BLaER1 treated with 17β-estradiol and CSF1 and Interleukin-3, amounts not matched to agents 10 nM and 100 nM (cell line): ENCODE measurements at regions not wholly inside any gene's neighbourhood (a gene's known extent, or its start where the extent isn't known, plus 50 kb on each side); places are given as distances from the start of the nearest gene placed in this dataset.

Experiments
- H3K27ac ChIP-seq, 11 experiments: shearing (Covaris generic); formaldehyde crosslinking; 2 replicates each; pipeline ENCODE4 v1.8.1; 2022
- H3K27me3 ChIP-seq, 11 experiments: shearing (Covaris generic); formaldehyde crosslinking; 2 replicates each; pipeline ENCODE4 v1.8.1; 2022
- H3K36me3 ChIP-seq, 11 experiments: shearing (Covaris generic); formaldehyde crosslinking; 2 replicates each; pipeline ENCODE4 v1.8.1; 2022
- H3K4me1 ChIP-seq, 10 experiments: shearing (Covaris generic); formaldehyde crosslinking; 2 replicates each; pipeline ENCODE4 v1.8.1; 2022
- H3K4me2 ChIP-seq, 11 experiments: shearing (Covaris generic); formaldehyde crosslinking; 2 replicates each; pipeline ENCODE4 v1.8.1; 2022
- H3K4me3 ChIP-seq, 10 experiments: shearing (Covaris generic); formaldehyde crosslinking; 2 replicates each; pipeline ENCODE4 v1.8.1; 2022
- H3K9ac ChIP-seq, 11 experiments: shearing (Covaris generic); formaldehyde crosslinking; 2 replicates each; pipeline ENCODE4 v1.8.1; 2022
- H3K9me3 ChIP-seq, 11 experiments: shearing (Covaris generic); formaldehyde crosslinking; replicated peaks in 1 of 11; 2 replicates each; pipeline ENCODE4 v1.8.1; 2022
- H4K20me1 ChIP-seq, 11 experiments: shearing (Covaris generic); formaldehyde crosslinking; 2 replicates each; pipeline ENCODE4 v1.8.1; 2022
- Cebpa-rat ChIP-seq, 11 experiments: shearing (Covaris generic); IDR thresholded peaks; 2 replicates each; pipeline ENCODE4 v1.8.1; 2022

DNA sequence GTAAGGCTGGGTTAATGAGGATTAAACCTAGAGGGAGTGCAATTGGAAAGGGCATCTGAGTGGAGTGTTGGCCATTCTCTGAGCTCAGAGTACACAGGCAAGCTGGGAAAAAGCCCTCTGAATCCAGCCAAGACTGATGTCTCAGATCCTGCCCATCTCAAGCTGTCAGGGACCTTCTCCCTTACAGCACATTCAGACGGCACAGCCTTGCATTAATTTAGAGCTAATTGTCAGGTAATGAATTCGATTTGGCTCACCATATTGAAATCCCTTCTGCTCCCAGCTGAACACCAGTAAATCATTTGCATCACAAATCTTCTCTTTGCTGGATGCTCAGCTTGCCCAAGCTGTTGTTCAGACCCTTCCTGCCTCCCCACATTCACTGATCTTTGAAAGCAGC is 399.3 kb upstream of the PODXL start:
- Histone ChIP-seq H3K4me3 (no peak overlapping the region), H3K27me3 (no peaks in the 10 kb centered on the region), H3K27ac (no peak overlapping the region), H3K36me3 (no peaks in the 10 kb centered on the region), H3K4me2 (no peak overlapping the region), H3K4me1 (no peaks in the 10 kb centered on the region), H4K20me1 (no peaks in the 10 kb centered on the region), H3K9ac (no peak overlapping the region), H3K9me3 (peaks cover 0 to 11% (median 0%) of the 10 kb centered on the region in 11 experiments; a peak in 3 of 22 replicates)
- TF ChIP-seq Cebpa-rat (IDR thresholded peaks at IDR 0.05): no peak

GRCh38 chr7:131953184-131953583 is 396.8 kb upstream of the PODXL start:
- Histone ChIP-seq H3K36me3 (no peaks in the 10 kb centered on the region), H3K4me2 (no peak overlapping the region), H3K9ac (no peak overlapping the region), H4K20me1 (no peaks in the 10 kb centered on the region; a peak in 1 of 22 replicates), H3K4me1 (no peaks in the 10 kb centered on the region), H3K27ac (no peak overlapping the region), H3K27me3 (no peaks in the 10 kb centered on the region), H3K4me3 (no peak overlapping the region), H3K9me3 (peaks cover 0 to 11% (median 0%) of the 10 kb centered on the region in 11 experiments; a peak in 3 of 22 replicates)
- TF ChIP-seq Cebpa-rat (IDR thresholded peaks at IDR 0.05): no peak

DNA sequence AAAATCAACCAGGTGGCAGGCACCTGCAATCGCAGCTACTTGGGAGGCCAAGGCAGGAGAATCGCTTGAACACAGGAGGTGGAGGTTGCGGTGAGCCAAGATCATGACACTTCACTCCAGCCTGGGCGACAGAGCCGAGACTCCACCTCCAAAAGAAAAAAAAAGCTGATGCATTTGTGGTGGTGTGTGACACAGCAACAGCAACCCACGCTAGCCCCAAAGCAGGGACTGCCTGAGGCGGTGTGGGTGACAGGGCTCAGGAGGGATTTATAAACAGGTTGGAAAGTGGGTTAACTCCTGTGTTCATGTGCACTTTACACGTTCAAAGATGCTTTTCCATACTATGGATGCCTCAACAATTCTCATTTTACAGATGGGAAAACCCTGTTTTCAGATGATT is 395.9 kb upstream of the PODXL start:
- H3K27ac ChIP-seq: no peak overlapping the region
- H4K20me1 ChIP-seq: no peaks in the 10 kb centered on the region; a peak in 1 of 22 replicates
- H3K4me3 ChIP-seq: no peak overlapping the region
- no peak overlapping the region for H3K9ac ChIP-seq
- no peaks in the 10 kb centered on the region for H3K36me3 ChIP-seq
- no peaks in the 10 kb centered on the region for H3K27me3 ChIP-seq
- H3K4me2 ChIP-seq: no peak overlapping the region
- TF ChIP-seq Cebpa-rat (IDR thresholded peaks at IDR 0.05): no peak
- peaks cover 0 to 11% (median 0%) of the 10 kb centered on the region in 11 experiments; a peak in 3 of 22 replicates for H3K9me3 ChIP-seq
- H3K4me1 ChIP-seq: no peaks in the 10 kb centered on the region

GRCh38 chr7:131950758-131951157 is 394.3 kb upstream of the PODXL start:
- H3K4me2 ChIP-seq: no peak overlapping the region
- H3K9me3 ChIP-seq: peaks cover 0 to 6% (median 0%) of the 10 kb centered on the region in 11 experiments; a peak in 3 of 22 replicates
- no peak for TF ChIP-seq Cebpa-rat (IDR thresholded peaks at IDR 0.05)
- no peaks in the 10 kb centered on the region; a peak in 1 of 22 replicates for H4K20me1 ChIP-seq
- no peak overlapping the region for H3K27ac ChIP-seq
- no peak overlapping the region for H3K4me3 ChIP-seq
- H3K36me3 ChIP-seq: no peaks in the 10 kb centered on the region
- peaks cover 0 to 8% (median 6%) of the 10 kb centered on the region in 10 experiments; a peak in 15 of 20 replicates for H3K4me1 ChIP-seq
- H3K27me3 ChIP-seq: peaks cover 0 to 8% (median 0%) of the 10 kb centered on the region in 11 experiments; a peak in 4 of 22 replicates
- H3K9ac ChIP-seq: no peak overlapping the region

DNA sequence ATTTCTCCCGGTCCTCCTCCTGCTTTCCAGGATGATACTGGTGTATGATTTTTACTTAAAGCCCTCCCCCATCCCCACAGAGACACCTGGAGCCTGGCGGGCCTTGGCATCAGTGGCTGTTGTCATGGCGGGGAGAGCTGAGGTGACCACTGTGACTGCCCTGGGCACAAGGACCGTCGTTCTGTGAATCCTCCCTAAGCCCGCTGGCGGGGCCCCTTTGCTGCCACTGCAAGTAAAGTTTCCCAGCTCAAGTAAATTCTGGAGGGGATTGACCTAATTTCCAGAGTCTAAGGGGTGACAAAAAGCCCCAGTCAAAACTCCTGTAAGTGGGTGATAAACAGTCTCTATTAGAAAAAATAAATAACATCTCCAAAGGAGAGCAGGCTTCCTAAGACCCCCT is 393.2 kb upstream of the PODXL start:
- Histone ChIP-seq H3K27me3 (peaks cover 0 to 14% (median 5%) of the 10 kb centered on the region in 11 experiments; a peak in 9 of 22 replicates), H3K4me3 (no peak overlapping the region), H3K9me3 (peaks cover 0 to 6% (median 0%) of the 10 kb centered on the region in 11 experiments; a peak in 3 of 22 replicates), H3K27ac (no peak overlapping the region), H3K9ac (no peak overlapping the region), H3K4me2 (no peak overlapping the region), H3K4me1 (peaks cover 0 to 16% (median 10%) of the 10 kb centered on the region in 10 experiments; a peak in 15 of 20 replicates), H4K20me1 (no peaks in the 10 kb centered on the region; a peak in 2 of 22 replicates), H3K36me3 (no peaks in the 10 kb centered on the region)
- no peak for TF ChIP-seq Cebpa-rat (IDR thresholded peaks at IDR 0.05)

DNA sequence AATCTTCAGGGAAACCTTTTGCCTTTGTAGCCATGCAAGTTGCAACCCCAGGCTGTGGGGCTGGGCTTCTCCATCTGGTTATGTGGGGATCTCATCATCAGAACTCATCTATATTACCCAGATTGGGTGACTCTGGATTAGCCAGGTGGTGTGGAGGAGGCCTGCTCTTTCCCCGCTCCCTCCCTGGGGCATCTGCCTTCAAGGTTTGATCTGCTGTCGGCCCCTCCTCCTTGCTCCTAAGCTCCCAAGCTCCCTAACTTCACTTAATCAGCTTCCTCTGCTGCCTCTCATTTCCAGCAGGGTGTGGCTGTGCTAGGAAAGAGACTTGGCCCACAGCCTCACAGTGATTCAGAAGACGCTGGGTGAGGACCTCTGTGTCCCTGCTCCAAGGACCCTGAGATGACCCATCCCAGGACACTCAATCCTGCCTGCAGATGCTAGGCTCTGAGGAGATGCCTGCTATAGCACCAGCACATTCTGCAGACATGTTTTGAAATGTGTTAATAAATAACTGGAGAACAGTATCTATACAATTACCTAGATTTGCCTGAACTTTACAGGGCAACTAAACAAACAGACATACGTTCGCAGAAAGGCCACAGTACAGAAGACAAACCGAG is 392.1 kb upstream of the PODXL start:
- TF ChIP-seq Cebpa-rat (IDR thresholded peaks at IDR 0.05): no peak
- Histone ChIP-seq H3K9ac (no peak overlapping the region), H3K36me3 (no peaks in the 10 kb centered on the region), H3K9me3 (peaks cover 0 to 6% (median 0%) of the 10 kb centered on the region in 11 experiments; a peak in 3 of 22 replicates), H3K4me2 (no peak overlapping the region), H3K4me1 (peaks cover 0 to 16% (median 10%) of the 10 kb centered on the region in 10 experiments; a peak in 15 of 20 replicates), H3K4me3 (no peak overlapping the region), H3K27ac (no peak overlapping the region), H3K27me3 (peaks cover 0 to 14% (median 6%) of the 10 kb centered on the region in 11 experiments; a peak in 9 of 22 replicates), H4K20me1 (no peaks in the 10 kb centered on the region; a peak in 2 of 22 replicates)

DNA sequence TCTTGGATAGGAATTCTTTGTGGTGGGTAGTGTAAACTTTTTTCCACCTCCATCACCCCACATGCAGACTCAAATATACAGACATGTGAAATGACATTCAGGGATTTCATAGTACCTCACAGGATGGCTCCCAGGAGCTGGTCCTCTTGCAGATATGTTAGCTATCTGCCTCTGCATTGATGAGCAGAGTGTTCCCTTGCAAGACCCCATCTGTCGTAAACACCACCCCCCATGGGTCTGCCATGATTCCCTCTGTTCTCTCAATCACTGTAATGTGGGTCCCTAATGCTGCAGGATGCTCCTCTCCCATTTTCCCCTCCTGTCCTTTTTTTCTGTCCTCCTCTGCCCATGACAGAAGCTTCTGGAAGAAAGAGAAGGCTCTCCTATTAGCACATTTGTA is 391.2 kb upstream of the PODXL start:
- H3K9ac ChIP-seq: no peak overlapping the region
- H3K4me3 ChIP-seq: no peak overlapping the region
- H4K20me1 ChIP-seq: no peaks in the 10 kb centered on the region; a peak in 2 of 22 replicates
- H3K36me3 ChIP-seq: no peaks in the 10 kb centered on the region
- no peak overlapping the region for H3K27ac ChIP-seq
- peaks cover 0 to 16% (median 10%) of the 10 kb centered on the region in 10 experiments; a peak in 15 of 20 replicates for H3K4me1 ChIP-seq
- TF ChIP-seq Cebpa-rat (IDR thresholded peaks at IDR 0.05): no peak
- H3K27me3 ChIP-seq: peaks cover 0 to 14% (median 6%) of the 10 kb centered on the region in 11 experiments; a peak in 9 of 22 replicates
- H3K4me2 ChIP-seq: no peak overlapping the region
- peaks cover 0 to 6% (median 0%) of the 10 kb centered on the region in 11 experiments; a peak in 3 of 22 replicates for H3K9me3 ChIP-seq

DNA sequence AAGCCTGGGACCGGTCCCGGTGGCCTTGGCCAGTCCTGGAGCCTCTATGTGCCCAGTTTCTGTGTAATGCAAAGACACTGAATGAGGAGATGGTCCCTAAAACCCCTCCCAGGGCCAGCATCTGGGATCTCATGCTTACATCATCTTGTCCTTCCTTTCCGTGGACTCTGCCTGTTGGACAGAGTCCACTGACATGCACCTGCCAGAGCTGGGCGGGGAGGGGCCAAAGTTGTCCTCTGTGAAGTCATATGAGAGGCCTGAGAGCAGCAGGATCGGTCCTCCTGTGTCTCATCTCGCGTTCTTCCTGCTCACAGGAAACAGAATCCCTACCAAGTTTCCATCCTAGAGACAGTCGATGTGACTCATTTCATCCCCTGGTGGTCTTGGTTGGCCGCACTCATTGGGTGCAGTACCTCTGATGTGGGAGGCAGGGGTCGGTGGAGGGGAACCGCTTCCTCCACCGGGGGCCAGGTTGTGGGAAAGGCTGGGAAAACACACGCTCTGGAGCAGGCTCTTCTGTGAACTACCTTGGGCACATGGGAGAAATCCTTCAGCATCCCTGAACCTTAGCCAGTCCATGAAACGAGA is 389.6 kb upstream of the PODXL start:
- Histone ChIP-seq H3K9me3 (peaks cover 0 to 9% (median 0%) of the 10 kb centered on the region in 11 experiments; a peak in 2 of 22 replicates), H3K4me1 (peaks cover 0 to 16% (median 10%) of the 10 kb centered on the region in 10 experiments; a peak in 15 of 20 replicates), H3K36me3 (no peaks in the 10 kb centered on the region), H3K4me3 (peak overlapping the region in 2 of 10 experiments; percentile 41 to 54; a peak in 4 of 20 replicates), H3K27ac (no peak overlapping the region), H4K20me1 (no peaks in the 10 kb centered on the region; a peak in 2 of 22 replicates), H3K27me3 (peaks cover 0 to 14% (median 6%) of the 10 kb centered on the region in 11 experiments; a peak in 9 of 22 replicates), H3K4me2 (peak overlapping the region; percentile 68 to 95 (median 83)), H3K9ac (peak overlapping the region in 1 of 11 experiments; percentile 18; a peak in 1 of 22 replicates)
- TF ChIP-seq Cebpa-rat (IDR thresholded peaks at IDR 0.05): no peak

GRCh38 chr7:131945313-131945911 is 389.0 kb upstream of the PODXL start:
- H3K4me3 ChIP-seq: peak overlapping the region in 6 of 10 experiments; percentile 21 to 54 (median 40); a peak in 8 of 20 replicates
- peaks cover 0 to 16% (median 10%) of the 10 kb centered on the region in 10 experiments; a peak in 15 of 20 replicates for H3K4me1 ChIP-seq
- H3K9ac ChIP-seq: peak overlapping the region in 4 of 11 experiments; percentile 12 to 32 (median 25); a peak in 4 of 22 replicates
- peak overlapping the region; percentile 68 to 95 (median 83) for H3K4me2 ChIP-seq
- H3K9me3 ChIP-seq: peaks cover 0 to 9% (median 0%) of the 10 kb centered on the region in 11 experiments; a peak in 2 of 22 replicates
- no peak for TF ChIP-seq Cebpa-rat (IDR thresholded peaks at IDR 0.05)
- no peaks in the 10 kb centered on the region for H3K36me3 ChIP-seq
- no peaks in the 10 kb centered on the region; a peak in 2 of 22 replicates for H4K20me1 ChIP-seq
- peaks cover 0 to 14% (median 6%) of the 10 kb centered on the region in 11 experiments; a peak in 9 of 22 replicates for H3K27me3 ChIP-seq
- no peak overlapping the region for H3K27ac ChIP-seq
